ENCODE measurements at regions not wholly inside any gene's neighbourhood (a gene's known extent, or its start where the extent isn't known, plus 50 kb on each side); places are given as distances from the start of the nearest gene placed in this dataset.

DNA sequence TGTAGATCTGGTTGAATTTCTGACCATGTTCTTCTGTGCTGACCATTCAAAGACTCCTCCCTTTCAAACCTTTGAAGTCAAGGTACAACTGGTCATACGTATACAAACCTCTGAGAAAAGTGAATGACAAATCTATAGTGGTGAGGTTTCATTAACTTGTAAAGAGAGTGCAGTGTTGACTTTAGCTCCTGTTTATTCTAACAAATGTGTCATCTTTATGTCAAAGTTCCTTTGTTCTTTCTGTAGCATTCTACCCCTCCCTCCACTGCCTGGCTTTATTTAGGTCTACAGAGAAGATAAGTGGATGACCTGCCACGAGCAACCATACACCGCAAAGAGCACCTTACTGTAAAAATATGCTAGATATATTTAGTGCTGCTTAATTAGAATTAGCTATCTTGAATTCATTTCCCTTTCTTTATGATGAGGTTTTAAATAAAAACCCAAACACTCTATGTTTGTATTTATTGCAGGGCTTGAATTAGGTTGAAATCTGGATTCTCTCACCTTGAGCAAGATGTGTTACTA, 520.0 kb upstream of the CDH11 start:
- no peak for DNase-seq

GRCh38 chr16:65641049-65641761, 519.3 kb upstream of the CDH11 start:
- DNase-seq, result no peak

- DNase-seq, result no peak
Observed at GRCh38 chr16:65634833-65635232, 513.0 kb upstream of the CDH11 start.

DNA sequence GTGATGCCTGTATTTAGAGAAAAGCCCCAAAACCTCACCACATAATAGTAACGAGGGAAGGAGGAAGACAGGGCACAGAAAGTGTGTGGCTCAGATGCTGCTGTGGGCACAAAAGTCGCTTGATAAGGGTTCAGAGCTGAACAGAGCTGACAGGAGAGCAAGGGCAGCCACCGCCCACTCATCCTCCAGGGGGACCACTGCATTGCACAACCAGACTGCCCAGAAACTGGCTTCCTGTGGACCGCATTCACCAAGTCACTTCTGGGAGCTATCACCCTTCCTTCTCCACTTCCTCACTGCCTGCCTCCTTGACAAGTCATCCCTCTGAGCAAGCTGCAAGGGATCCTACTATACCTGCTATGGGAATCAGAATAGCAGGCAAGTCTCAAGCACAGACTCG, 512.4 kb upstream of the CDH11 start:
- DNase-seq, result no peak

DNA sequence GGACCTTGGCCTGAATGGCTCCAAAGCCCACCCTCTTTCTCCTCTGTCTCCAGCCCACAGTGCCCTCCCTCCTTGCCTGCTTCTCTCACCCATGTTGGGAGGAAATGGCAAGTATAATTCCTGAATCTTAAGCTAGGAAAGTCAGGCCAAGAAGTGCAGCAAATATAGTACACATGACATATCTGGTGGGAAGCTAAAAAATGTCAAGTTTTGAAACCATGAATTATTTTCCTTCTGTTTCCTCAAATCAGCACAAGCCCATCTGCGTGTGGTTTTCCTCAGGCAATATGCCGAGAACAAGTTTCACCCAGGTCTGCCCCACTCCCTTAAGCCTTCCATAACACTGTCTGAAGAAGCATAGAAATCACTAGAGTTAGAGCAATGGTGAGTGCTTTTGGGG, 502.8 kb upstream of the CDH11 start:
- DNase-seq, result no peak

- DNase-seq, result no peak
Observed at GRCh38 chr16:65624229-65624628, 502.4 kb upstream of the CDH11 start.

DNA sequence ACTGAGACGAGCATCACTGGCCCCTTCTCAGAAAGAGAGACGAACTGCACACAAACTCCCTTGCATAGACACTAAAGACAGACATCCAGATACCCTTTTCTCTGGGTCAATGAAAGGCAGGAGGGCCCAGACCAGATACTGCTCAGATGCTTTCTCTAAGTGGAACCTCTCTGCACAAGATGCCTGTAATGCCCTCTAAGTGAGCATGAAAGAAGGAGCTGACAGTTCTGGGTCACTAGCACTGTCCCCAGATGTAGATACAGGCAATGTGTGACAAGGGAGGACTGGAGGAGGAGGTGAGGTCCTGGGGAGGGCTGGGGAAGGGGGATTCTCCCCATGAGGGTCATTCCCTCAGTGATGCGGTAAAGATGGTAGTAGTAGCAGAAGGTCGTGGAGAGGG, 501.0 kb upstream of the CDH11 start:
- no peak for DNase-seq

GRCh38 chr16:65622151-65622550, 500.3 kb upstream of the CDH11 start:
- DNase-seq, result no peak

DNA sequence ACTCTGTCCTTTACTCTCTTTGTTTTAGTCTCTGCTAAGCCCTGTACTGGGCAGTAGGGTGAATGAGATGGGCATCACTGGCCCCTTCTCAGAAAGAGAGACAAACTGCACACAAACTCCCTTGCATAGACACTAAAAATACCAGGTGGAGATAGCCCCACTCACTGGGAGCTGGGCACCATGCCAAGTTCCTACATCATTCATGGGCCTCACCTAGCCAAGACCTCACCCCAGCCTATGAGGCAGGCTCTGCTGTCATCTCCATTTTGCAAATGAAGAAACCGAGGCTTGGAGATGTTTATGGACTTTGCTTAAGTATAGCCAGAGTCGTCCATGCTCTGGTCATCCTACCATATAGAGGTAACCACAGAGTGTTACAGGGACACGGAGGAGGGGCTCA, 499.8 kb upstream of the CDH11 start:
- DNase-seq, result no peak

DNA sequence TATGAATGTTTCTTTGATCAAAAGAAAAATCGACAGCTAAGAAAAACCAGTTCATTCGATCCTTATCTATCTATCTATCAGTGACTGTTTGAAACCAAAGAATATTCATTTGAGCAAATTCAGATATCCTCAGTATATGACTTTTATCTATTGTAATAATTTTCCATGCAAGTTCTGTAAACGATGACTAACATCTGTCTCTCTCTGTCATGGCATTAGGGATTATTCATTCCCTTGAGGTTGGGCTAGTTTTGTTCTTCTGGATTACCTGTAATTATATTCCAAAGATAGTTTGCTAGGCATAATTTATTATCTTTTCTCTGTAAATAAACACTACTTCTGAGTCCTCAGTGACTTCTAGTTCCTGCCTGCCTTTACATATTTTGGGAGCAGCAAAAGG, 497.7 kb upstream of the CDH11 start:
- no peak for DNase-seq

- DNase-seq, result no peak
Observed at GRCh38 chr16:65618931-65619330, 497.1 kb upstream of the CDH11 start.

DNA sequence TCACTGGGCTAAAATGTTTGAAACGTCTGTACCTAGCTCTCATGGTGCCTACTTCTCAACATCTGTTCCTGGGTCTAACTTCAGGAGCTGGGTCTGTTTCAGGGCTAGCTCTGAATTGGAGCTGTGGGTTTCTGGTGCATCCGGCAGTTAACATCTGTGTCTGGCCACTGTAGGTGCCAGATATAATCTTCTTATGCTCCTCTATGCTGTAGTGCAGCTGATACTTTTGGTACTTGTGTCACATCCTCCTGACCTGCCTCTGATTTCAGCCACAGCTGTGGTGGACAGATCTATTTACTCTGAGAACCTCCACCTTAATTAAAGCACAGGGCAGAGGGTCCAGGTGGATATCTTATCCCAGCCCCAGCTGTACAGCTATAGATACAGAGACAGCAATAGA, 496.5 kb upstream of the CDH11 start:
- no peak for DNase-seq

GRCh38 chr16:65617421-65617820, 495.6 kb upstream of the CDH11 start:
- no peak for DNase-seq

DNA sequence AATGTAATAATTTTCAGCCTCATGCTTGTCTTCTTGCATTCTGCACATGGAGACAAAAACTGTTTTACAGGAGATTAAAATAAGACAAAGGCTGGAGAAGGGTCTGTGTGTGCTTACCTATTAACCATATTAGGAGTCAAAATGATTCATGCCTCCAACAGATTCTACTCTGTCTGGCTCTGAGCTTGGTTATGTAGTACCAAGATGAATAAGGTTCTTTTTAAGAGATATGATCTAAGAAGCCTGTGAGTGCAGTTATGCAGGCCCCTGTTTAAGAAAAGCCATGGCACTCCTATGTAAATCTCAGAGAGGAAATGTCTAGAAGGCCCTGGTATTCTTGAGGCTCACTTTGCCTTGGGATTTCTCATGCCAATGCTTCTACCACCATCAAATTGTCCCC, 486.6 kb upstream of the CDH11 start:
- no peak for DNase-seq

DNA sequence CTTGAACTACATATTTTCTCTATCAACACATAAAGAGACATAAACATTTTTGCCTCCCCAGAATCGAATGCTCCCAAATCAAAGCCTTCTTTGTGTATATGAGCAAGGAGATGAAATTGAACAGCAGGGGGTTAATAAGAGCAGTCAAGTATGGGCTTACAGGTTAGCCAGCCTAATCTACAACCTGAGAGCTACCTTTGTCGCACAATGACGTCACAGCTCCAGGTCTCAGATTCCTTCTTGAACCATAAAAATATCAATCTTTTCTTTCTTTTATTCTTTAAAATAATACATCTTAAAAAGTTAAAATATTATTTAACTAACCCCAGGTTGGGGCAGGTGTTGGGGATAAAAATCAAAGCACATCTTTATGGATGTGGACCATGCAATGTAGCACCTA, 482.9 kb upstream of the CDH11 start:
- no peak for DNase-seq

DNA sequence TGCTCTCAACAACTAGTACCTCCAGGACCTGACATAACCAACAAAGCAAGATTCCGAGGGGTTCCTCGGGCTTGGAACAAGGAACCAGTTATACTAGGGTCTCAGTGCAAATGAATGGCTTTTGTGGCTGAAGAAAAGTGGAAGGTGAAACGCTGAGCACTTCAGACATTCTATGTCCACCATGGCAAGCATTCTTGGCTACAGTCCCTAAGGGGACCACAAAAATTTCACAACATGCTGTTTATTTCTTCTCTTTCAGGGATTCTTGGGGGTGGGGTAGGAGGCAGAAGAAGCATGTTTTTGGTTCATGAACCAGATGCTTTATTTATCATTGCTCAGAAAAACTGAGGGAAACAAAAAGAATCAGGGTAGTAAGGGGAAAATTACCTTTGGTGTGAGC, 479.9 kb upstream of the CDH11 start:
- DNase-seq, result no peak

DNA sequence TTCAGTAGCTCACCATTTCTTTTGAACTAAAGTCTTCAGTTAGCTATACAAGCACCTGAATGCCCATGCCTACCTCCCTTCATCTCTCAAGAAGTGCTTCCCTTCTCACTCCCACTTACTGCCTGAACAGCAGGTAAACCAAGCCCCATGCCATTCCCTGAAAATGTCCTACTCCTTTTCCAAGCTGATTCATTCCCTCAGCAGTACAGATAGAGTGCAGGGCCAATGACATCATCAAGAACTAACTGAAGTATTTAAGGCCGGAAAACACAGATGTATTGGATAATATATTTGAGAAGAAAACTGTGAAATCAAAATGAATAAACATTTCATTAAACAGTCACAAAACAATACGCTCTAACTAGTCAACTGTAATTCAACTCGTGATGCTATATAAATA, 478.8 kb upstream of the CDH11 start:
- no peak for DNase-seq

- no peak for DNase-seq
Observed at GRCh38 chr16:65600046-65600445, 478.2 kb upstream of the CDH11 start.

DNA sequence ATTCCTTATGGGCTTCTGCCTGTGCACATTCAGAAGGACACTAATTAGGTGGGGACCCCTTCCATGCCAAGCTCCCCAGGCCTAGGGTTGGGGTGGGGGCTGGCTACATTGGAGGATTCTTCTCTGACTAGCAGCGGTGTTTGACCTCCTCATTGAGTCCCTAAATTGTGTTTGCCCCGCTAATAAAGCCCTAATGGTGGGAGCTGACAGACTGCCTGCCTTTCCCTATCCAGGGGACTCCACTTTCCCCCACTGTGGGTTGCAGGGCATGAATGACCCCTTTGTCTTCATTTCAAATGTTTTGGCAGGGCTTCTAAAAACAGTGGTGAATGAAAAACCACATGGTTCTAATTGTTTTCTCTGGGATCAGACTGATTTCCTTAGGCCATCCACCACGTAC, 476.8 kb upstream of the CDH11 start:
- DNase-seq, result no peak

DNA sequence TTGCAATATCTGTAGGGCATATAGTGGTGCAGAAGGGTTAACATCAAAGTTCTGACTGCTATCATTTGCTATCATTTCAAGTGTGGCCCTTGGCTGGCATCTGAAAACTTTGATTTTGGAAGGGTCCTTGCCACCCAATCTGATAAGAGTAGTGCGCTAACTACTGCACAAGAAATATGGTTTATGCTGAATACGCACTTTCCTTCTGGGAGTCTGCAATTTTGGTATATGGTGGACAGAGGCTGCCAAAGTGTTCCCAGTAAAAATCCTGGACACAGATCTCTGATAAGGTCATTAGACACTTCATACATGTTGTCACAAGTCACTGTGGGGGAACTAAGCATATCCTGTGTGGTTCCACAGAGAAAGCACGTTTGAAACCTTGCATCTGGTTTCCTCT, 461.6 kb upstream of the CDH11 start:
- no peak for DNase-seq

- DNase-seq, result no peak
Observed at GRCh38 chr16:65579050-65579449, 457.2 kb upstream of the CDH11 start.

GRCh38 chr16:65576631-65577030, 454.8 kb upstream of the CDH11 start:
- no peak for DNase-seq

- DNase-seq, result no peak
Observed at GRCh38 chr16:65576139-65576538, 454.3 kb upstream of the CDH11 start.

DNA sequence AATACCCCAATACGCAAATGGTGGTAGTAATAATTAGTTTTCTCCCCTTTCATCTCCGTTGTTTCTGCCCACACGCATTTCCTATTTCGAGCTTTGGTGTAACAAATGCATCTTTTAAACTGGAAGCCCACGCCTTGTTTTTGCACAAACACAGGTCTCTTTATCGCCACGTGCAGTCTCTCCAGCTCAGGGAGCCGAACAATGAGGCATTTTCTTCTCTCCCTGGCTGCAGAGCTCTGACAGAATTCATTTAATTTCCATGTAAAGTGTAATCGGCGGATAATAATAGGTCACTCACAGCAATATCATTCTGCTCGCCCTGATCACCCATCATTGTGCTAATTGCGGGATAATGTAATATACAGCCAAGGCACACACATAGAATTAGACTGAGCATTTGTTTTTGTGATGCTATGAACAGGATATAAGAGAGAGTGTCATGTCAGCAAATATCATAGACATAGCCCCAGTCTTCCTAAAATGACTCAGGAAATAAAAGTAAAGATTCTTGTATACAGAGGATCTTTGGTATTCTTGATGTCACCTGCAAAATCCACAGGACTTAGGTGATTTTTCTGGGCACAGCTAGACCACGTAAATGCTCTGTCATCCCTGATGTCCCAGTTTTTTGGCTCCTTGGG, 452.6 kb upstream of the CDH11 start:
- no peak for DNase-seq

DNA sequence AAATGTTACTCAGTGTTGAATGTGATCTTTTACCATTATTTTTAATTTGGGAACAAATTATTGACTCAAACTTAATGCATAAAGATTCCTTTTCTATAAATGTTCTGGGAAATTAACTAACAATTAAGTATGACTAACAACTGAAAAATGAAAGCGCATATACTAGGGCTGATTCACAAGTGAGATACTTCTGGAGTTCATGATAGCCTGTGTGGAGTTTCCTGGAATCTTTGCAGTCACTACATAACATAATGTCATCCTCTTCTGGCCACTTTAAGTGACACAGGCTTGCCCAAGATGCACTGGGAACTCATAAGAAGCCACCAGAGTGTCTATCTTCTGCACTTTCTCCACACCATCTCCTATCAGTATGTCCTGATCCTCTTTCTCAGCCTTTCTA, 450.3 kb upstream of the CDH11 start:
- no peak for DNase-seq
